ENCODE measurements at regions not wholly inside any gene's neighbourhood (a gene's known extent, or its start where the extent isn't known, plus 50 kb on each side); places are given as distances from the start of the nearest gene placed in this dataset.

DNA sequence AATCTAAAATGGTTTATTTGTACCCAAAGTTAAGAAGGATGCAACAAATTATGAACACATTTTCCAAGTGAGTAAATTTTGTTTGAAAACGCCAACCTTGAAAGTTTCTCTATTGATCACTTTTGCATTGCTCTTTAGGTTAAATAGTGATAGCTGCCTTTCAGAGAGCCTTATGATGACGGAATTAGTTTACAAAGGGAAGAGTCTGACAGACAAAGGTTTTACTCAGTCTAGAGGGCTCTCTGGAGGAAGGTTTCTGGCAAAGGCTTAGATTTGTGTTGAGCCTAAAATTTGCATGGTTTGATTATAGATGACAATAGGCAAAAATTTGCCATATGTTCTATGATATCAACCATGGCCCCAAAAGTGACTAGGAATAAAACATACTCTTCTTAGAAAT, 95.9 kb upstream of the RUNX1 start:
- DNase-seq (ENCODE audit: low spot score): no peak
- TF ChIP-seq CTCF (IDR thresholded peaks at IDR 0.05; ENCODE audit: extremely low read depth, missing control alignments): no peak

- DNase-seq (ENCODE audit: low spot score): no peak
- TF ChIP-seq CTCF (IDR thresholded peaks at IDR 0.05; ENCODE audit: extremely low read depth, missing control alignments): no peak
Observed at GRCh38 chr21:35142036-35142815, 93.1 kb upstream of the RUNX1 start.

DNA sequence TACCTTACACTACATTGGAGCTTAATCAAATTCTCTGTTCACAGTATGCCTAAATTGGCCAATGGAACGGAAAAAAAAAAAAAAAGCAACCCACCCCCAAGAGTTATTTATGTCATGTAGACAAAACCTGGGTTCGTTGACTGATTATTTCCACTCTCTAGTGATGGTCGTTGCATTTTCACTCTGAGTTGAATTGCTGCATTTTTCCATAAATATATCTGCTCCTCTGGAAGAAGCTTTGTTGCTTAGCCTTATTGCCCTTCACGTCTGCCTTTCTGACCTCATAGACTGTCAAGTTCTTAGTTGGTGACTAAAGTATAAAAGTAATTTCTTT, 90.2 kb upstream of the RUNX1 start:
- peak; percentile 9 for DNase-seq (ENCODE audit: low spot score)
- no peak for TF ChIP-seq CTCF (IDR thresholded peaks at IDR 0.05; ENCODE audit: extremely low read depth, missing control alignments)

DNA sequence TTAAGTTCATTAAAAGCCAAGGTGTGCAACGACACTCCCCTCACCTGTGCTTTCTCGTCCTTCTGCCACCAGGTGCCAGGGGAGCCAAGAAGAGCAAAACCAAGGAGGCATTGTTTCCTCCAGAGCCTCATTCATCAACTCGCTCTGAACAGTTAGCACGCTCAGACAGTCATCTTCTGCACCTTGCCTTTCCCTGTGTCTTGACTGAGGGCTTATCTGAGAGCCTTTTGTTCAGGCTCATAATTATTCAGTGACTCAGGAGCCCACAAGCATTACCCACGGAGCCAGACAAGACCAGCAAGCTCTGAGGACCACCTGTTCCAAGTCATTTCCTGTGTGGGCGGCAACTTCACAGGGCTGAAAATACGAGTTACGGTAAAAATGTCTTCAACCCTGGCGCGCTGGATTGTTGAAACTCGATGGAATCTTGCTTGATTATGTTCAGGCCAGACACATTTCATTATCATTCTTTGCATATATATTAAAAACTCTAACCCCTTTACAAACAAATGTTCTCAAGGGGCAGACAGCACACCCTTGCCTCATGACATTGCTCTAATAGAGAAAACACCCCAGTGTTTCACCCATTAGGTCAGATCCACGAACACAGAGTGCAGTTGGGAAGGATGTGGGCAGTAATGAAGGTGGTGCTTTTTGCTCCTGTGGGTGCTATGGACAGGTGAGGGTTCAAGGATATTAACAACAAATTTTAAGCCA, 89.7 kb upstream of the RUNX1 start:
- no peak for TF ChIP-seq CTCF (IDR thresholded peaks at IDR 0.05; ENCODE audit: extremely low read depth, missing control alignments)
- peak; percentile 42 for DNase-seq (ENCODE audit: low spot score)

- no peak for TF ChIP-seq CTCF (IDR thresholded peaks at IDR 0.05; ENCODE audit: extremely low read depth, missing control alignments)
Observed at GRCh38 chr21:35136586-35137219, 87.6 kb upstream of the RUNX1 start.

GRCh38 chr21:35136106-35136505, 87.0 kb upstream of the RUNX1 start:
- TF ChIP-seq CTCF (IDR thresholded peaks at IDR 0.05; ENCODE audit: extremely low read depth, missing control alignments): no peak

More at GRCh38 chr21:35136586-35137219, 87.6 kb upstream of the RUNX1 start:
- no peak for DNase-seq (ENCODE audit: low spot score)

DNA sequence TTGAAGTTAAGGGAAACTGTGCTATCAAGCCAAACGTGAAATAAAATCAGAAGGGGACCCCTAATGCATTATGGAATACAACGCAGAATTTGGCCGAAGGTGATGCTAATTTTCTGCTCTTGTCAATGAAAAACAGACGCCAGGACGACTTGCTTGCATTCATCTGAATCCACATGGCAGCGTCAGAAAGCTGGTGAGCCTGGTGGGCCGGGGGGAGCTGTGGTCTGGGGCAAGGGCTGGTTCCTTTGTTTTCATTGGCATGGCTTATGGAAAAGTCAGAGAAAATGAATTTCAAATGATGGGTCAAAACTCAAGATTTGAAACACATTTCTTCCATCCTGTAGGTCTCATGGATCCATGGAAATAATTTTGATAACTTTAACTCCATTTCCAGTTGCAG, 86.4 kb upstream of the RUNX1 start:
- TF ChIP-seq CTCF (IDR thresholded peaks at IDR 0.05; ENCODE audit: extremely low read depth, missing control alignments): no peak
- DNase-seq (ENCODE audit: low spot score): no peak

More at GRCh38 chr21:35136106-35136505, 87.0 kb upstream of the RUNX1 start:
- DNase-seq (ENCODE audit: low spot score): no peak
